Subcutaneous abdominal adipose tissue (tissue), 5 donors: ENCODE measurements at regions not wholly inside any gene's neighbourhood (a gene's known extent, or its start where the extent isn't known, plus 50 kb on each side); places are given as distances from the start of the nearest gene placed in this dataset.

Experiments
- H3K27ac ChIP-seq: one replicate; pipeline ENCODE4 v1.7.0; 2013; ENCODE audit warnings: low read depth, mild to moderate bottlenecking, inconsistent platforms, low read length, moderate library complexity
- H3K27me3 ChIP-seq, 5 donors: one replicate each; pipeline ENCODE4 v1.7.0; 2013; ENCODE audit warnings: low read length in 5 of 5, inconsistent platforms in 1 of 5; ENCODE audit not compliant: control insufficient read depth in 5 of 5, insufficient read depth in 4 of 5
- H3K36me3 ChIP-seq, 5 donors: one replicate each; pipeline ENCODE4 v1.7.0; 2013; ENCODE audit warnings: low read length in 5 of 5; ENCODE audit not compliant: control insufficient read depth in 5 of 5, insufficient read depth in 5 of 5
- H3K4me1 ChIP-seq, 5 donors: one replicate each; pipeline ENCODE4 v1.7.0; 2013; ENCODE audit warnings: low read length in 5 of 5, mild to moderate bottlenecking in 3 of 5, moderate library complexity in 1 of 5; ENCODE audit not compliant: control insufficient read depth in 5 of 5, insufficient read depth in 5 of 5
- H3K4me3 ChIP-seq, 5 donors: one replicate each; pipeline ENCODE4 v1.7.0; 2013; ENCODE audit warnings: low read length in 5 of 5, low read depth in 1 of 5
- H3K9ac ChIP-seq, 5 donors: one replicate each; pipeline ENCODE4 v1.7.0; 2013; ENCODE audit warnings: low read length in 5 of 5, mild to moderate bottlenecking in 4 of 5, moderate library complexity in 3 of 5
- H3K9me3 ChIP-seq, 5 donors: one replicate each; pipeline ENCODE4 v1.7.0; 2013; ENCODE audit warnings: low read length in 5 of 5; ENCODE audit not compliant: control insufficient read depth in 5 of 5
- donor health status: healthy.
- donor health status: healthy.
- donor health status: healthy.
- donor health status: healthy.
- donor health status: healthy.

DNA sequence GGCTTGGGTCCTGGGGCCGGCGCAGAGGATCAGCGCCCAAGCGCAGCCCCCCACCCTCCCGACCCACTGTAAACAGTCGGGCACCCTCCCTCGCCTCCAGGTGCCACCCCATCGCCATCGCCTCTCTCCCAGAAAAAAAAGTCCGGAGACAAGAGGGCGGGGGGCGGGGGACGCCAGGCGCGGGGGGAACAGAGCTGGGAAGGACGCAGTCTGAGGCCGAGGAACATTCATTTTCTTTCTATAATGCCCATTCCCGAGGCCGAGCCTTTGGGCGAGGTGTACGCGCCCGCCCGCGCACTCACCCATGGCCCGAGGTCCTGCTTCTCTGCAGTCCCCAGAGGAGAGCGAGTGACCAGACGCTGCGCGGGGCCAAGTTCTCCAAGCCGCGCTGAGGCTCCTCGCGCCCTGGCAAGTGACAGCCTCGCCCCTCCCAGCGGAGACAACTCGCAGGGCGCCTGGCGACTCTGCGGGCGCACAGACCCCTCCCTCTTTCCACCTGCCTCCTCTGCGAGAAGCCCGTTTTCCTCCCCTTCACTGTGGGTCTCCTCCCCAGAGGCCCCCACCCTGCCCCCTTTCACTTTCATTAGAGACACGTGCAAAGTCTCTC is 63.5 kb upstream of the WDR17 start:
- Histone ChIP-seq H3K27me3 (peaks cover 0 to 12% (median 6%) of the 10 kb centered on the region in 5 donors), H3K27ac (no peak overlapping the region), H3K9ac (peak overlapping the region in 1 of 5 donors; percentile 11), H3K36me3 (no peaks in the 10 kb centered on the region), H3K4me1 (peaks cover 4 to 18% (median 16%) of the 10 kb centered on the region in 5 donors), H3K9me3 (no peaks in the 10 kb centered on the region), H3K4me3 (peak overlapping the region; percentile 53 to 71 (median 57))

- H3K27ac ChIP-seq: no peak overlapping the region
- no peak overlapping the region for H3K9ac ChIP-seq
- no peaks in the 10 kb centered on the region for H3K36me3 ChIP-seq
- peaks cover 4 to 18% (median 16%) of the 10 kb centered on the region in 5 donors for H3K4me1 ChIP-seq
- peaks cover 0 to 3% (median 0%) of the 10 kb centered on the region in 5 donors for H3K9me3 ChIP-seq
- peaks cover 0 to 12% (median 6%) of the 10 kb centered on the region in 5 donors for H3K27me3 ChIP-seq
- no peak overlapping the region for H3K4me3 ChIP-seq
These were observed 59.9 kb upstream of the WDR17 start for GRCh38 chr4:176005766-176006165.

DNA sequence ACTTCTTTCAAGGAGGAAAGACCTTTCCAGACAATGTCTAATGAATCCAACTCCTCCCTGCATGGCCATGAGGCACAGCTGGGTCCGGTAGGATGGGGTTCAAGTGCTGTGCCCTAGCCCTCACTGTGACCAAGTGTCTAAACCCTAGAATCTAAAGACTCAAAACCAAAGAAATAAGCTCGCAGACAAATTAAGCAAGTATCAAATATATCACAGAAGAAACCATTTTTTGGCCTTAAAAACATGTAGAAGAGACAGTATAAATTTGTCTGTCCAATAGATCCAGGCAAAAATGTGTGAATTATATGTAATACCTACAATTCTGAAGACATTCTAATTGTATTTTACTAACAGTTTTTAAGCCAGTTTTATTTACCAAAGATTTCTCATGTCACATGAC is 56.4 kb upstream of the WDR17 start:
- no peaks in the 10 kb centered on the region for H3K27me3 ChIP-seq
- no peak overlapping the region for H3K9ac ChIP-seq
- H3K9me3 ChIP-seq: peaks cover 0 to 3% (median 0%) of the 10 kb centered on the region in 5 donors
- no peaks in the 10 kb centered on the region for H3K36me3 ChIP-seq
- H3K4me1 ChIP-seq: peaks cover 0 to 3% (median 0%) of the 10 kb centered on the region in 5 donors
- no peak overlapping the region for H3K4me3 ChIP-seq
- H3K27ac ChIP-seq: no peak overlapping the region

- peaks cover 0 to 3% (median 0%) of the 10 kb centered on the region in 5 donors for H3K9me3 ChIP-seq
- H3K27ac ChIP-seq: no peak overlapping the region
- no peak overlapping the region for H3K4me3 ChIP-seq
These were observed 54.1 kb upstream of the WDR17 start for GRCh38 chr4:176011529-176011928.

DNA sequence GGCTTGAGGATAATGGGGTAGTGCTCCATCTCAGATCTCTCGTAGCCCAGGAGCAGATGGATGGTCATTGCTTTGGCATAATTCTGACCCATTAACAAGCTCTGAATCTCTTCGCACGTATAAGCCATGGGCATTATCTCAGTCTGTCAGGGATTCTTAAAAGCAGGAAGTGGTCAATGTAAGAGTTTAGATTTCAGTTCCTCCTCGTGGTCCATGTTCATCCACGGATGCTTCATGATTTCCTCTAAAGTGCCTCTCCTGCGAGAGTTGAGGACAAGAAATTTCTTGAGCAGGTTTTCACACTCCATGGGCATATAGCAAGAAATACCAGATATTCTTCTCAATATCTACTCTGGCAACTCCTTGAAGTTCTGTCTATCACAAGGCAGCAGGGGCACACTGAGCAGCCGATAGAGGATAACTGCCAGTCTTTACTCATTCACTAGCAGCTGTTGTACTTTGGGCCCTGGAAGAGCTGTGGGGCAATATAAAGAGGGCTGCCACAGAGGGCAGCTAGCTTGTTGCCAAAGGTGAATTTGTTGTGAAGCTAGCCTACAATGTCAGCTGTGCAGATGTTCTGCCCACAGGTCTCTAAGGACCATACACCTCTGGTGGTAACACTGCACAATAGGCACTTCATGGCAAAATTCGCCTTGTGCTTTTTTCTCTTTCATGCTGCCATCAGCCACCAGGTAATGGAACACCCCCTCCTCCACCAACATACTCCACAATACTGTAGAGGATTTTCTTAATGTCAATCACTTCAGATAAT is 52.0 kb upstream of the WDR17 start:
- Histone ChIP-seq H3K9ac (no peak overlapping the region), H3K9me3 (peaks cover 0 to 3% (median 0%) of the 10 kb centered on the region in 5 donors), H3K36me3 (no peaks in the 10 kb centered on the region), H3K27me3 (no peaks in the 10 kb centered on the region), H3K4me1 (peaks cover 0 to 3% (median 0%) of the 10 kb centered on the region in 5 donors), H3K27ac (no peak overlapping the region), H3K4me3 (no peak overlapping the region)

More at GRCh38 chr4:176011529-176011928, 54.1 kb upstream of the WDR17 start:
- H3K4me1 ChIP-seq: peaks cover 0 to 3% (median 0%) of the 10 kb centered on the region in 5 donors
- H3K9ac ChIP-seq: no peak overlapping the region
- no peaks in the 10 kb centered on the region for H3K27me3 ChIP-seq
- H3K36me3 ChIP-seq: no peaks in the 10 kb centered on the region

DNA sequence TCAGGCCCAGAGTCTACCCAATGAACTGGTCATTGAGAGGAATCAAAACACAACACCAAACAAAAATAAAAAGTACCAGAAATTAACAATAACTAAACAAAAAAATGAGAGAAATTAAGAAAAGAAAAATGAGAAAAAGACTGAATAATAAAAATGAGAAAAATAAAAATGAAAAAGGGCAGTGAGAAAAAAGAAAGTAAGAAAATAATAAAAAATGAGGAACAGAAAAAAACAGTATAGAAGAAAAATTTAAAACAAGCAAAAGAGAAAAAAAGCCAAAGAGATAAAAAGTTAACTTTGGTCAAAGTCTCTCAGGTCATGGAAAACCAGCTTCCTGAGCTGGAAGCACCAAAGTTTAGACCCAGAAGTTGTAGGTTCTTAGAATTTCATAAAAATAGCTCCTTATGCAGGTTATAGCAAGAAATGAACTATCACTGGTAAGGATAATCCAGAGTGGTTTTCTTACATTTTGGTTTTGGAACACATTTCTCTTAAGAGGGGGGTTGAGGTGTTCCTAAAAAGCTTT is 51.0 kb upstream of the WDR17 start:
- Histone ChIP-seq H3K36me3 (no peaks in the 10 kb centered on the region), H3K27ac (no peak overlapping the region), H3K27me3 (no peaks in the 10 kb centered on the region), H3K9me3 (no peaks in the 10 kb centered on the region), H3K4me3 (no peak overlapping the region), H3K9ac (no peak overlapping the region), H3K4me1 (peaks cover 0 to 3% (median 0%) of the 10 kb centered on the region in 5 donors)
